Fibroblast of lung (primary cell): ENCODE measurements at regions not wholly inside any gene's neighbourhood (a gene's known extent, or its start where the extent isn't known, plus 50 kb on each side); places are given as distances from the start of the nearest gene placed in this dataset.

Source experiments
- DNase-seq, 2 donors: peaks; one replicate each; pipeline versions ENCODE4 v3.0.0 to v3.0.0-alpha.2; 2010; ENCODE audit warnings: low read depth in 2 of 2
- H2AFZ ChIP-seq: 2 replicates; pipeline ENCODE4 v1.5.1; 2012; ENCODE audit warnings: low read length, control low read depth, inconsistent platforms
- H3K27ac ChIP-seq: 2 replicates; pipeline ENCODE4 v1.5.1; 2011; ENCODE audit warnings: low read length, control low read depth; ENCODE audit not compliant: insufficient read depth
- H3K27me3 ChIP-seq: 2 replicates; pipeline ENCODE4 v1.5.1; 2011; ENCODE audit warnings: mild to moderate bottlenecking, low read length; ENCODE audit not compliant: control insufficient read depth, insufficient read depth
- H3K36me3 ChIP-seq: 2 replicates; pipeline ENCODE4 v1.5.1; 2011; ENCODE audit warnings: low read length; ENCODE audit not compliant: control insufficient read depth, insufficient read depth
- H3K4me1 ChIP-seq: 2 replicates; pipeline ENCODE4 v1.5.1; 2011; ENCODE audit warnings: low read length; ENCODE audit not compliant: control insufficient read depth, insufficient read depth; ENCODE audit errors: extremely low read depth
- H3K4me2 ChIP-seq: 2 replicates; pipeline ENCODE4 v1.5.1; 2011; ENCODE audit warnings: low read length, control low read depth; ENCODE audit not compliant: insufficient read depth; ENCODE audit errors: extremely low read depth
- H3K4me3 ChIP-seq, 4 experiments: fragments of 200-600 bp in 1 of 4; sonication (generic) in 1 of 4; replicated peaks in 1 of 4; 2 replicates each; pipeline ENCODE4 v1.5.1; 2011 to 2016; ENCODE audit warnings: low read length in 4 of 4, low read depth in 3 of 4, mild to moderate bottlenecking in 3 of 4, control low read depth in 2 of 4, inconsistent platforms in 1 of 4, mixed read lengths in 1 of 4; ENCODE audit not compliant: insufficient read depth in 1 of 4; ENCODE audit errors: control extremely low read depth in 1 of 4
- H3K79me2 ChIP-seq: 2 replicates; pipeline ENCODE4 v1.5.1; 2012; ENCODE audit warnings: mild to moderate bottlenecking, low read length, inconsistent platforms; ENCODE audit not compliant: control insufficient read depth, insufficient read depth
- H3K9ac ChIP-seq: 2 replicates; pipeline ENCODE4 v1.5.1; 2011; ENCODE audit warnings: mild to moderate bottlenecking, low read length, control low read depth; ENCODE audit not compliant: insufficient read depth
- H3K9me3 ChIP-seq: 2 replicates; pipeline ENCODE4 v1.5.1; 2012; ENCODE audit warnings: low read depth, low read length; ENCODE audit not compliant: control insufficient read depth, insufficient read depth
- H4K20me1 ChIP-seq: 2 replicates; pipeline ENCODE4 v1.5.1; 2011; ENCODE audit warnings: low read length; ENCODE audit not compliant: control insufficient read depth, insufficient read depth; ENCODE audit errors: extremely low read depth
- EZH2 ChIP-seq: IDR thresholded peaks from 2 replicates; pipeline ENCODE4 v1.5.1; 2012; ENCODE audit warnings: low read length, control low read depth, mild to moderate bottlenecking; ENCODE audit errors: missing control alignments
- TF ChIP-seq, protein P1 (sequence below), 2 donors: IDR thresholded peaks in 1 of 2; conservative IDR thresholded peaks in 1 of 2; 1 replicate in 1 of 2; 2 replicates in 1 of 2; pipeline ENCODE4 v1.5.1; 2011 to 2012; ENCODE audit warnings: low read length in 2 of 2, control low read depth in 1 of 2, inconsistent platforms in 1 of 2, low read depth in 1 of 2, mild to moderate bottlenecking in 1 of 2

DNA sequence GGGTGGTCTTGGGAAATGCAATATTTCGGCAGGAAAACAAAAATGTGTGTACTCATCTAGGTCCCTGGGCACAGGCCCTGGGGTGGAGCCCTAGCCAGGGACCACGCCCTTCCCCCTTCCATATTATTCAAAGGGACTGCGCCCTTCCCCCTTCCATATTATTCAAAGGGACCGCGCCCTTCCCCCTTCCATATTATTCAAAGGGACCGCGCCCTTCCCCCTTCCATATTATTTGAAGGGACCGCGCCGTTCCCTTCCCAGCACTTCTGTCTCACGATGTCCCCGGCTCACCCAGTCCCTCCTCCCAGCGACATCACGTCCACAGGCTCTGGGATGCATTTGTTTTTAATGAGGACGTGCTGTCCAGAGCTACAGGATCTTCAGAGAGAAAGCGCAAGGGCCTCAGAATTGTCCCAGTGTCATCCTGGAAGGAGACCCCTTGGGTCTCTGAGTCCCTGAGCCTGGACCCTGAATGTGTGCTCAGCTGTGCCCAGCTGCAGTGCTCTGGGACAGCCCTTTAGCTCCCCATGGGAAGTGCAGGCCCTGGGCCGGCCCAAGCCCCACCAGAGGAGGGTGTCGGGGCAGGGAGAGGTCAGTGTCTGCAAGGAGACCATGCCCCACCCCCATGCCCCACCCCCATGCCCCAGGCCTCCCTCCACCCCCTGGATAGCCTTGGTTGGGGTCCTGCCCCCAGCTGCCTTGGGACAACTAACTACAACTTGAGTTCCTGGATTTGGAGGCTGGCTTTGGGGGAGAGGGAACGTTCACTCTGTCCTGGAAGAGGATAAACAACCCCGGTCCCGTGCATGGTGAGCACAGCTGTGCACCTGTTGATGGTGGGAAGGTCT lies 810.0 kb downstream of the BRD1 start:
- Histone ChIP-seq H3K4me2 (no peak overlapping the region), H3K9ac (no peak overlapping the region), H4K20me1 (no peaks in the 10 kb centered on the region), H2AFZ (no peak overlapping the region), H3K4me3 (no peak overlapping the region), H3K79me2 (no peaks in the 10 kb centered on the region), H3K27ac (no peak overlapping the region), H3K36me3 (no peaks in the 10 kb centered on the region), H3K4me1 (no peaks in the 10 kb centered on the region), H3K27me3 (no peaks in the 10 kb centered on the region), H3K9me3 (no peaks in the 10 kb centered on the region)
- TF ChIP-seq, protein P1, sequence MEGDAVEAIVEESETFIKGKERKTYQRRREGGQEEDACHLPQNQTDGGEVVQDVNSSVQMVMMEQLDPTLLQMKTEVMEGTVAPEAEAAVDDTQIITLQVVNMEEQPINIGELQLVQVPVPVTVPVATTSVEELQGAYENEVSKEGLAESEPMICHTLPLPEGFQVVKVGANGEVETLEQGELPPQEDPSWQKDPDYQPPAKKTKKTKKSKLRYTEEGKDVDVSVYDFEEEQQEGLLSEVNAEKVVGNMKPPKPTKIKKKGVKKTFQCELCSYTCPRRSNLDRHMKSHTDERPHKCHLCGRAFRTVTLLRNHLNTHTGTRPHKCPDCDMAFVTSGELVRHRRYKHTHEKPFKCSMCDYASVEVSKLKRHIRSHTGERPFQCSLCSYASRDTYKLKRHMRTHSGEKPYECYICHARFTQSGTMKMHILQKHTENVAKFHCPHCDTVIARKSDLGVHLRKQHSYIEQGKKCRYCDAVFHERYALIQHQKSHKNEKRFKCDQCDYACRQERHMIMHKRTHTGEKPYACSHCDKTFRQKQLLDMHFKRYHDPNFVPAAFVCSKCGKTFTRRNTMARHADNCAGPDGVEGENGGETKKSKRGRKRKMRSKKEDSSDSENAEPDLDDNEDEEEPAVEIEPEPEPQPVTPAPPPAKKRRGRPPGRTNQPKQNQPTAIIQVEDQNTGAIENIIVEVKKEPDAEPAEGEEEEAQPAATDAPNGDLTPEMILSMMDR (conservative IDR thresholded peaks at IDR 0.05 in 1 of 2, IDR thresholded peaks at IDR 0.05 in 1 of 2; ENCODE audit: low read depth in 1 of 2, low read length in 2 of 2): no peak
- TF ChIP-seq EZH2: no peak
- DNase-seq: no peak

GRCh38 chr22:49016909-49017481 lies 810.7 kb downstream of the BRD1 start:
- no peaks in the 10 kb centered on the region for H4K20me1 ChIP-seq
- no peak overlapping the region for H3K27ac ChIP-seq
- no peaks in the 10 kb centered on the region for H3K9me3 ChIP-seq
- no peaks in the 10 kb centered on the region for H3K4me1 ChIP-seq
- no peak overlapping the region for H3K4me2 ChIP-seq
- no peak overlapping the region for H3K9ac ChIP-seq
- H2AFZ ChIP-seq: no peak overlapping the region
- DNase-seq: no peak
- TF ChIP-seq, protein P1 (conservative IDR thresholded peaks at IDR 0.05 in 1 of 2, IDR thresholded peaks at IDR 0.05 in 1 of 2; ENCODE audit: low read depth in 1 of 2, low read length in 2 of 2): no peak
- no peak for TF ChIP-seq EZH2
- no peak overlapping the region for H3K4me3 ChIP-seq
- no peaks in the 10 kb centered on the region for H3K79me2 ChIP-seq
- H3K36me3 ChIP-seq: no peaks in the 10 kb centered on the region
- no peaks in the 10 kb centered on the region for H3K27me3 ChIP-seq

GRCh38 chr22:49015993-49016908 lies 811.4 kb downstream of the BRD1 start:
- Histone ChIP-seq H3K4me3 (no peak overlapping the region), H3K4me2 (no peak overlapping the region), H3K27me3 (no peaks in the 10 kb centered on the region), H3K4me1 (no peaks in the 10 kb centered on the region), H3K36me3 (no peaks in the 10 kb centered on the region), H3K9ac (no peak overlapping the region), H3K27ac (no peak overlapping the region), H2AFZ (no peak overlapping the region), H4K20me1 (no peaks in the 10 kb centered on the region), H3K79me2 (no peaks in the 10 kb centered on the region), H3K9me3 (no peaks in the 10 kb centered on the region)
- DNase-seq: no peak
- TF ChIP-seq, protein P1 (conservative IDR thresholded peaks at IDR 0.05 in 1 of 2, IDR thresholded peaks at IDR 0.05 in 1 of 2; ENCODE audit: low read depth in 1 of 2, low read length in 2 of 2): no peak
- no peak for TF ChIP-seq EZH2
